ENCODE measurements at regions not wholly inside any gene's neighbourhood (a gene's known extent, or its start where the extent isn't known, plus 50 kb on each side); places are given as distances from the start of the nearest gene placed in this dataset.

DNA sequence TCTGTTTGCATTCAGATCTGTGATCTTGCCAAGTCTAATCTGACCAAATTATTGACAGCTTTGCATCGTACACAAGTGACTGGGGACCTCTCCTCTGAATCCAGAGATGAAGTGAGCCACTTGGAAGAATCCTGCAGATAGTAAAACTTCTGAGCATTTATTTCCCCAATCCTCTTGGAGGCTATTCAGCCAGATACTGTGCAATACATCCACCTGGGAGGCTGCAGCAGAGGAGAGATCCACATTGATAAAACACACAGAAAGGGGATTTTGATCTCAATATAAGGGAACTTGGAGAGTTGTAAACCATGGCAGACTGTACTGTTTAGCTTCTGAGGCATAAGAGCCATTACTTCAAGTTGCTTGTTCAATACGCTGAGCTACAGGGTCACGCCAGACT, 654.6 kb downstream of the MTRR start (continued):
- TF ChIP-seq, protein P1, sequence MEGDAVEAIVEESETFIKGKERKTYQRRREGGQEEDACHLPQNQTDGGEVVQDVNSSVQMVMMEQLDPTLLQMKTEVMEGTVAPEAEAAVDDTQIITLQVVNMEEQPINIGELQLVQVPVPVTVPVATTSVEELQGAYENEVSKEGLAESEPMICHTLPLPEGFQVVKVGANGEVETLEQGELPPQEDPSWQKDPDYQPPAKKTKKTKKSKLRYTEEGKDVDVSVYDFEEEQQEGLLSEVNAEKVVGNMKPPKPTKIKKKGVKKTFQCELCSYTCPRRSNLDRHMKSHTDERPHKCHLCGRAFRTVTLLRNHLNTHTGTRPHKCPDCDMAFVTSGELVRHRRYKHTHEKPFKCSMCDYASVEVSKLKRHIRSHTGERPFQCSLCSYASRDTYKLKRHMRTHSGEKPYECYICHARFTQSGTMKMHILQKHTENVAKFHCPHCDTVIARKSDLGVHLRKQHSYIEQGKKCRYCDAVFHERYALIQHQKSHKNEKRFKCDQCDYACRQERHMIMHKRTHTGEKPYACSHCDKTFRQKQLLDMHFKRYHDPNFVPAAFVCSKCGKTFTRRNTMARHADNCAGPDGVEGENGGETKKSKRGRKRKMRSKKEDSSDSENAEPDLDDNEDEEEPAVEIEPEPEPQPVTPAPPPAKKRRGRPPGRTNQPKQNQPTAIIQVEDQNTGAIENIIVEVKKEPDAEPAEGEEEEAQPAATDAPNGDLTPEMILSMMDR (IDR thresholded peaks at IDR 0.05 in 2 of 3, conservative IDR thresholded peaks at IDR 0.05 in 1 of 3; ENCODE audit: borderline replicate concordance in 1 of 3, insufficient read depth in 1 of 3, low read depth in 2 of 3, low read length in 2 of 3): no peak
- no peak for TF ChIP-seq ZNF274 (IDR thresholded peaks at IDR 0.05; ENCODE audit: low read depth, low read length)

DNA sequence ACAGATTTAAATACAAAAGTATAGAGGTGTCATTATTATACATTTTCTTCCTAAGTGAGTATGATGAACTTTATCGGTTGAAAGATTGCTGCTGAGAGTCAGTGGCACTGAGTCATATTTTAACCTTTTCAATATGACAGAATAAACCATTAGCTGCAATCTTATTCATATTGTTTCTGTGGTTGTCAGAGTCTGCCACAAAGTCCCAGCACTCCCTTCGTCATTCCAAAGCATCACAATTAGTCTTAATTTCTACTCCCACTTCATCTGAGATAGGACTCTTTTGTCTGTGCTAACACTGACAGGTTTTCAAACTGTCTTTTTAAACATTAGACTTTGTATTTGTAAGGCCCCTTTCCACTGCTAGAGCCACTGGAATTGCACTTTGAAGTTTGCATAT, 656.9 kb downstream of the MTRR start:
- ChIA-PET CTCF (no interaction called here), RAD21 (ENCODE audit: low non-redundant PET in 1 of 2, low total read pairs in 2 of 2, uncharacterized antibody in 2 of 2, unreplicated experiment in 2 of 2) (no interaction called here), POLR2A (no interaction called here)
- Histone ChIP-seq H3K36me3 (ENCODE audit: control insufficient read depth in 1 of 2, insufficient read depth in 2 of 2, low read length in 2 of 2) (no peaks in the 10 kb centered on the region), H3K9ac (ENCODE audit: low read length) (no peak overlapping the region), H4K20me1 (ENCODE audit: insufficient read depth) (no peaks in the 10 kb centered on the region), H3K4me1 (ENCODE audit: control insufficient read depth in 1 of 2, insufficient read depth in 2 of 2, low read length in 2 of 2) (no peaks in the 10 kb centered on the region), H2AFZ (ENCODE audit: low read depth, low read length, poor library complexity, severe bottlenecking) (no peak overlapping the region), H3K4me2 (ENCODE audit: low read length) (no peak overlapping the region), H3K27ac (ENCODE audit: low read depth, low read length) (no peak overlapping the region), H3K27me3 (ENCODE audit: insufficient read depth, low read length) (no peaks in the 10 kb centered on the region), H3K9me3 (ENCODE audit: control insufficient read depth in 1 of 2, insufficient read depth in 1 of 2, low read depth in 1 of 2, low read length in 2 of 2) (peaks cover 10 to 21% of the 10 kb centered on the region in 2 experiments; a peak in 2 of 4 replicates), H3K79me2 (ENCODE audit: insufficient read depth, low read length) (no peaks in the 10 kb centered on the region), H3K4me3 (replicated peaks in 1 of 2; ENCODE audit: low read depth in 1 of 2, low read length in 2 of 2) (no peak overlapping the region), H3K9me2 (ENCODE audit: insufficient read depth) (no peaks in the 10 kb centered on the region)
- BruUV-seq (replicated peaks): no TSS peak
- intact Hi-C loops (cut with micrococcal nuclease): no loop called here
- DNase-seq (ENCODE audit: low read depth, low spot score) (no peak), ATAC-seq (no peak)
- TF ChIP-seq RAD21 (IDR thresholded peaks at IDR 0.05; ENCODE audit: low read depth) (no peak), CEBPB (IDR thresholded peaks at IDR 0.05; ENCODE audit: low read depth) (no peak), ZNF274 (IDR thresholded peaks at IDR 0.05; ENCODE audit: low read depth, low read length) (no peak), FOSL1 (IDR thresholded peaks at IDR 0.05; ENCODE audit: low read depth) (no peak), ELF1 (IDR thresholded peaks at IDR 0.05; ENCODE audit: borderline replicate concordance, low read depth) (no peak), POLR2AphosphoS5 (IDR thresholded peaks at IDR 0.05; ENCODE audit: low read depth, low read length) (no peak), SRF (IDR thresholded peaks at IDR 0.05; ENCODE audit: low read depth) (no peak), EGR1 (IDR thresholded peaks at IDR 0.05; ENCODE audit: low read depth) (no peak), SP1 (IDR thresholded peaks at IDR 0.05; ENCODE audit: low read depth) (no peak), EZH2phosphoT487 (IDR thresholded peaks at IDR 0.05; ENCODE audit: borderline replicate concordance) (no peak), YY1 (IDR thresholded peaks at IDR 0.05; ENCODE audit: extremely low read depth, insufficient replicate concordance, low read depth, low read length) (no peak), JUND (IDR thresholded peaks at IDR 0.05) (no peak)
- TF ChIP-seq, protein P1 (IDR thresholded peaks at IDR 0.05 in 2 of 3, conservative IDR thresholded peaks at IDR 0.05 in 1 of 3; ENCODE audit: borderline replicate concordance in 1 of 3, insufficient read depth in 1 of 3, low read depth in 2 of 3, low read length in 2 of 3): no peak
- TF ChIP-seq, protein P2, sequence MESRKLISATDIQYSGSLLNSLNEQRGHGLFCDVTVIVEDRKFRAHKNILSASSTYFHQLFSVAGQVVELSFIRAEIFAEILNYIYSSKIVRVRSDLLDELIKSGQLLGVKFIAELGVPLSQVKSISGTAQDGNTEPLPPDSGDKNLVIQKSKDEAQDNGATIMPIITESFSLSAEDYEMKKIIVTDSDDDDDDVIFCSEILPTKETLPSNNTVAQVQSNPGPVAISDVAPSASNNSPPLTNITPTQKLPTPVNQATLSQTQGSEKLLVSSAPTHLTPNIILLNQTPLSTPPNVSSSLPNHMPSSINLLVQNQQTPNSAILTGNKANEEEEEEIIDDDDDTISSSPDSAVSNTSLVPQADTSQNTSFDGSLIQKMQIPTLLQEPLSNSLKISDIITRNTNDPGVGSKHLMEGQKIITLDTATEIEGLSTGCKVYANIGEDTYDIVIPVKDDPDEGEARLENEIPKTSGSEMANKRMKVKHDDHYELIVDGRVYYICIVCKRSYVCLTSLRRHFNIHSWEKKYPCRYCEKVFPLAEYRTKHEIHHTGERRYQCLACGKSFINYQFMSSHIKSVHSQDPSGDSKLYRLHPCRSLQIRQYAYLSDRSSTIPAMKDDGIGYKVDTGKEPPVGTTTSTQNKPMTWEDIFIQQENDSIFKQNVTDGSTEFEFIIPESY (IDR thresholded peaks at IDR 0.05; ENCODE audit: extremely low read depth, insufficient replicate concordance, low read length): no peak
- TF ChIP-seq, protein P3, sequence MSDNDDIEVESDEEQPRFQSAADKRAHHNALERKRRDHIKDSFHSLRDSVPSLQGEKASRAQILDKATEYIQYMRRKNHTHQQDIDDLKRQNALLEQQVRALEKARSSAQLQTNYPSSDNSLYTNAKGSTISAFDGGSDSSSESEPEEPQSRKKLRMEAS (IDR thresholded peaks at IDR 0.05): no peak
